Forelimb muscle (tissue), 1 donor: ENCODE measurements at regions not wholly inside any gene's neighbourhood (a gene's known extent, or its start where the extent isn't known, plus 50 kb on each side); places are given as distances from the start of the nearest gene placed in this dataset.
"Not testable (repeated sequence)": the region's sequence is repeated elsewhere in the genome, so short reads cannot be mapped to it uniquely, and the experiment has no call there.

ENCODE experiments used
- DNase-seq: peaks from one replicate; pipeline ENCODE4 v3.0.0-alpha.2; 2013; ENCODE audit warnings: low read depth

DNA sequence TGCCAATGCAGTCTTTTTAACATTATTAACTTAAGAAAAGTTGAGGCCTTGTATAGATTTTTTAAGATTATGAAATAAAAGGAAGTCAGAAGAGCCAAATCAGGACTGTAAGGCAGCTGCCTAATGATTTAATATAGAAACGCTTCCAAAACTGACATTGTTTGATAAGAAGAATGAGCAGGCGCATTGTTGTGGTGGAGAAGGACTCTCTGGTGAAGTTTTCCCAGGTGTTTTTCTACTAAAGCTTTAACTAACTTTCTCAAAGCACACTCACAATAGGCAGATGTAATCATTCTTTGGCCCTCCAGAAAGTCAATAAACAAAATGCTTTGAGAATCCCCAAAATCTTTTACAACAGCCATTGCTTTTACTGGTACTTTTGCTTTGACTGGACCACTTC, 288.6 kb upstream of the FIGN start:
- no peak for DNase-seq

DNA sequence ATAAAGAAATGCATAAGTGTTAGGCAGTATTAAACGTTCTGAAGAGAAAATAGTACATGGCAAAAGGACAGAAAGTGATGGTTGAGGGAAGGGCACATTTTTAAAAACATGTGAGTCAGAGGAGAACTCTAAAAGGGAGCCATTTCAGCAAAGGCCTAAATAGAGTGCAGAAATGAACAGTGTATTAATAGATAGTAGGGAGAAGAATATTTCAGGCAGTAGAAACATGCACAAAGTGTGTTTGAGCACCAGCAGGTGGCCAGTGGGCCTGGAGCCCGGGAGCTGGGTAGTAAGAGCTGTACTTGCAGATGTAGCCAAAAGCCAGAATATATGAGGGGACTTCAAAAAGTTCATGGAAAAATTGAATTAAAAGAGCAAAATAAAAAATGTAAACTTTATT, 288.1 kb upstream of the FIGN start:
- DNase-seq = no peak

DNA sequence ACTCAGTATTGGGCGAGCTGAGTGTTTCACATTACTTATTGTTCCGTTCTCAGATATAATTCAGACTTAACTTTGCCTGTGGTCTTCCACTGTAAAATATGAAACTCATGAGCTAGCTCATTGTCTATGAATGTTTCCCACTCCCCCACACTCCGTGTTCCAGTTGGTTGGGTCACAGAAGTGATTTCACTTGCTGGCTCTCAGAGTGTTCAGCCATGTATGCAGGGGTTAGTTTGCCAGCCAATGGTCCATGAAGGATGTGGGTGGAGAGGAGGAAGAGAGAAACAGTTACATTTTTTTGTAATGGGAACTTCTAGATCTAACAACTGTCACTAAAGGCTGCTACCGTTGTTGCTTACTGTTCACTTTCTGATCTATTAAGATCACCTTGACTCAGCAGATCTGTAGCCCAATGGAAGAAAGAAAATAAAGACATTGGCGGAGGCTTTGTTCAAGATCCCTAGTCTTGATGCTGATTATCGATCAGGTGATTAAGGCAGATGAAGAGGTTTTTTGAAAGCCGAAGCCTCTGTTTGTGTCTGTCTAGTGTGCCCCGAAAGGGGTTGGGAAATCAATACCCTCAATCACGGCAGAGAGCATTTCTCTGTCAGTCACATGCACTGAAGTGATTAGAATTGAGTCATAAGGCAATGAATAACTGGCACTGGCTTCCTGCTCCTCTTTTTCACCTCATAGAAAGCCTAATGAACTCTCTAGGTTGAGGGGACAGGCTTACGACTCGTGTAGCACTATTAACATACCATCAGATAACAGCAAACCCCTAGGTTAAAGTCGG, 279.7 kb upstream of the FIGN start:
- DNase-seq = no peak

DNA sequence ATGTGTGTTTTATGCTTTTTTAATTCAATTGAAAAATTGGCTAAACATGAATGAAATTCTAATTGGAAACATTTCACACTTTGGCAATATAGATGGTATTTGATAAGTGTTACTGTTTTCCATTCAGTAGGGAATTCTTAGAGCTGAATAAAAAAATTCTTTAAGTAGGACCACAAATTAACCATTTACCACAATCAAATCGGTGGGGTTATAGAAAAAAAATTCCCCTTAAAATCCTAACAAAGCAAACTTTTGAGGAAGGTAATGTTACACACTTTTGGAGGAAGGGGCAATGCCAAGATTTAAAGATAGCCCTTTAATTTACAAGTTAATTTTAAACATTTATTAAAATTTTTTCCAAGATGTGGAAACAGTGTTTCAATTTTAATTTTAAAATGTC, 279.0 kb upstream of the FIGN start:
- no peak for DNase-seq

DNA sequence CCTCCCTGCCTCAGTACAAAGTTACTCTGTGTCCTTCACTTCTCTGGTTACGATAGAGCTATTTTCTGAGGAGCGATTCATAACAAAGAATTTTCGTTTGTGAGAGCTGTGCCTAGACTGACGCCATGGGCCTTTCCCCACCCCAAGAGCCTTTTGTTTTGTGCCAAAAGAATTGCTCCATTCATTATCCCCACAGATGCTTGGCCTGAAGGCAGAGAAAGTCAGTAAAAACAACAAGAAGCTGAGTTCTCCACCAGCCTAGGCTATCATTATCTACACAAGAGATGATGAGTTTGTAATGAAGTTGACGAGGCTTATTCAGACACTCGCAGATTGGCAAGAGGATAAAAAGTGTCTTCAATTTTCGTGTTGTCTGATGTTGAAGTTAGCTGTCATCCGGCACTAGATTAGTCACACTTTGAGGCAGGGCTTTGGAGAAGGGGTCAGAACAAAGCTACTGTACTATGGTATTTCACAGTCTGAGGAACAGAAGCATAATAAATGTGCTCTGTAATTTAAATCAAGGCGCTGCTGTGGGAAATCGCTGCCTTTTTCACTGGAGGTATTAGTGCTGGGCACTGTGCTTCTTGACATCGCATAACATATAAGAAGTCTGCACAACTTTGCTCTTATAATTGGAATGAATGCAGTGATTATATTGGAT, 278.4 kb upstream of the FIGN start:
- DNase-seq = no peak

DNA sequence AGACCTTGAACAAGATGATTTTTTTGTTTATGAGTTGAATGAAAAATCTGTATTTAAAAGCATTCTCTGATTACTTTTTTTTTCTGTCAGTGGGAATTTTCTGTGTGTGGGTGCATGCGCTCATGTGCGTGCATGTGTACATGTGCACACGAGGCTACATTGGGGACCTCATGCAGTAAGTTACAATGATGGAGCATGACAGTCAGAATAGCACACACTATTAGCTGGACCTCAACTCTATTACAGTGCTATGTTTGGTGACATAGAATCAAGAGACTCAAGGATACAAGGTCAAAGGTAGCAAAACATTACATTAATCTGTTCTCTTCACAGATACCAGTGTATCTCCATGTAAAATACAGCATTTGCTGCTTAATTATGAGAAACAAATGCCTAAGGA, 276.8 kb upstream of the FIGN start:
- DNase-seq = no peak

DNA sequence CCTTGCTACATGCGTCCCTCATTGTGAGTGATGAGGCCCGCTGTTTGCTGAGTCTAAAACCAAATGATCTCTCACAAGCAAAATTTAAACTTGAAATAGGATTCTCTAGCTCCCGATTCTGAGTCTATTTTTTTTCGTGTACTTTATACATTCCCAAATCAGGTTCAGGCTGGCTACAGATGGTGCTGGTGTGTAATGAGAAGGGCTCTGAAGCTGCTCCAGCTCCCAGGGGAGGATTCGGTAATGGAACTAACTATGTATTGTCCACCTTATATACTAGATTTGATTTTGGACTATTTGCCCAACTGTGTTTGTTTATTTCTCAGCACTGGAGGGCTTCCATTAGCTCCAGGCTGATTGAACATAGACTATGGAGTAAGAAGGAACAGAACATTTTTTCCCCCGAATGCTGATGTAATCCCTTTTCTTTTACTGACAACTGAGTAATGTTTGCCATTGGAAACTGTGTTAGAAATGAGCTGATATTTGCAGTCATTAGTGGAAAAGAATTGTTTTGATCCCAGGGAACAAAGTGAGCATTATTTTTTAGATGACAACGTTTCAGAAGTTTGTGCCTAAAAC, 274.0 kb upstream of the FIGN start:
- DNase-seq = no peak

DNA sequence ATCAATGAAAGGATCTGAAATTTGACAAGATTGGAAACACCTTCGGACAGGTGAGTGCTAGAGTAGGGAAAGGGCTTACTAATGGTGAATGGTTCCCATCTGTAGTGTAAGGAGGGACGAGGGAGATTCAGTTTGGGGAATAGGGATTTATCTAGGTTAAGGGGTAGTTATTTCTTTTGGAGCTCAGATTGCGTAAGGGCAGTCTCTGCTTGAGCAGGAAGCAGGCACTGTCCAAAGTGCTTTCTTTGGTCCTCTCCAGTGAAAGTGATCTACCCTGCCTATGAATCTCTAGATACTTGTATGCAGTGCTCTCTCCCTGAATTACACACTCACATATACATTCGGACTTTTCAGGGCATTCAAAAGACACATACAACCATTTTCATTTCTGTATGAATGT, 272.9 kb upstream of the FIGN start:
- DNase-seq = no peak

DNA sequence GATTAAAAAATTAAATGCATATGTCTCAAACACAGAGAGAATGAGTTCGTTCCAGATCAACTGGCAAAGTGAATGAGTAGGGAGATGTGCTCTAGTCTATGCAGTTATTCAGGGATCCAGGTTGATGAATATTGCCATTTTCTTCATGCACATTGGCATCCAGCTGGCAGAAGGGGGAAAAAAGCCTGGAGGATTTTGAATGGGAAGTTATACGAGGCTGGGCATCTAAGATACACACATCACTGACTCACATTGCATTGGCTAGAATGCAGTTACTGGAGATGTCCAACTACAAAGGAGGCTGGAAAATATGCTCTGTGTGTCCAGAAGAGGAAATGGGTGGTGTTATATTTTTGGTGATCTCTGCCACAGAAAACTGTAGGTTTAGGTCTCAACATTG, 270.9 kb upstream of the FIGN start:
- no peak for DNase-seq

DNA sequence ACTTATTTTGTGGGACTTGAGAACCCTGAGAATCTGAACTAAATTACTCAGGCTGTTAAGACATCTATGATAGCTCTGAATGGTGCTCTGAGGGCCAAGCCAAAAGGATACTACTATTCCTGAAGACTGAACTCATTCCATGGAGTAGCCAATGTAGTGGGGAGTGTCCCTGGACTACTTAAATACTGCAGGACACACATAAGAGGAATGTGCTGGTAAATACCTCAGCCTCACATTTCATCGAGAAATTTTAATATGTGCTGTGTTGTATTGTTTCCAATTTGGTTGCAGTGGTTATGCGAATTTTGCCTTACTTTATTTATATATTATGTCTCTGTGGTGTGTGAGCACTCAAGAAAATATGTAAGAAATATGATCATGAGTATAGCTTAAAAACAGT, 264.4 kb upstream of the FIGN start:
- DNase-seq = no peak

DNA sequence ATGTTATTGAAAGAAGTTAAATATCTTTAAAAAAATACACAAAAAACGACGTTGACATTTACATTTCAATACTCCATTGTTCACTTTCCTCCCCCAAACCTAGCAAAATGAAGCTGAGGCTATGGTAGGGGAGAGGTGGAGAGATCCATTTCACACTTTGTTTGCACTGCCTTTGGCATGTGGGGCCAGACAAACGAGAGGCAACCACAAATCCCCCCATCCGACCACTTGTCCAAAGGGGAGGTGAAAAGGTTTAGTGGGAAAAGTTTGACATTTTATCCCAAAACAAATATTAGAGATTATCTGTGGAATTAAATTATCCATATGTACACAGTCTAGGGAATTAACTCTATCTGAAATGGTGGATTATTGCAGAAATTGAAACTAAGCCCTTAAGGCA, 261.7 kb upstream of the FIGN start:
- DNase-seq = no peak

DNA sequence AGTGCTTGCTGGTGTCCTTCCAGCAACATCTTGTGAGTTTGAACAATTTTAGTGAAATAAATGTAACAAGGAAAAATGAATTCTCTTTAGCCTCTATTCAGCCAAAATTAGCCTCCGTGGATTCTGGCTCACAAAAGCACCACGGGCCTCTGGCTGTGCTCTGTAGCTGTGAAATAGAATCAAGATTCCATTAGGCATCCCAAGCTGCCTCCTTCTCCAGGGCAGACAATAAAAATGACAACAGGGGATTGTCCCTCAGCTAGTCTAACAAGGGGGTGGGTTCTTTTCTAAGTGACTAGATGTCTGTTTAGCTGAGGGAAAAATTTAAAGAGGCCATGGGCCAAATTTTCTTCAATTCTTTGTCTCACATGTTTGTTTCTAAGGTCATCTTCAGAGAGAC, 254.7 kb upstream of the FIGN start:
- DNase-seq = no peak

DNA sequence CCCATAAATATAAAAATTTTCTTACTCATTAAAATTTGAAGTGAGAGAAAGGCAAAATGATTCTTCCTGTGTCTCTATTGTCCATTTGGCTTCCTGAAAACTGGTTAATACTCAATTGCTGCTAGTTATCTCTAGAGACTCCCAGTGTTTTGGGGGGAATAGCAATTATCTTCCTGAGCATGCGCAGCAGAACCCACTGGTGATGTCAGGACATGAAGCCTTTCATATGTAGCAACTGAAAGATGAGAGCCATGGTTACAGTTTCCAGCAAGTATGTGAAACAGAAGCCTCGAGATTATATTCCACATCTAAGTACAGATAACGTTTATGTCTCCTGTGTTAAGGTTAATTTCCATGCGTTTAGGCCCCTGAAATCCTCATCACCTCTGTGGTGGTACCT, 254.3 kb upstream of the FIGN start:
- DNase-seq = no peak

DNA sequence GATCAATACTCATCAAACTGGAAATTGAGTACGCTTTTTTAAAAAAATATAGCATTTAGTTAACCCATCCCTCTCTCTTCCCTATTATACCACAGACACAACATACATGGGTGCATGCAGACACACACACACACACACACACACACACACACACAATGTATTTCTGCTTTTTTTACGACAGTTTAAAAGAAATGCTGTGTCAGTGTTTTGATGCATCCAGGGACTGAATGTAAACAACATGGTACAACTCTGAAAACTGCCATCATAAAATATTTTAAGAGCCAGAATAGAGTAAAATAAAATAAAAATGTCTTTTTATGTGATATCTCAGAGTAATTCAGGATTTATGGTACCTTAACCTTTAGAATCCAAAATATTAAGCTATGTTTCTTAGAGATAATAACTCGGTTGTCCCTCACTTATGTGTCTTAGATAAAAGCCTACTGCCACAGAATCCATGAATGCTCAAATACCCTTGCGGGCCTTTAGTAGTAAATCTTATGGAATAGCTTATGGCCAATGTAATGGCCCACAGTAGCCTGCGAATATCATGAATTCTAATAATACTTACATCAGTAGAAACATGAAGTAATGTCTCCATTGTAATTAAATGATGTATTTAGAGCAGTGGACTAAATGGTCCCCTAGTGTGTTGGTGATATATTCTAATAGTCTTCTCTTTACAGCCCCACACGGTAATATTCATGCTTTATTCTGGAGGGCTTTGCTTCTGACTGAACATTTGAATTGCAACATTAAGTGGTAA, 251.6 kb upstream of the FIGN start:
- DNase-seq = no peak

DNA sequence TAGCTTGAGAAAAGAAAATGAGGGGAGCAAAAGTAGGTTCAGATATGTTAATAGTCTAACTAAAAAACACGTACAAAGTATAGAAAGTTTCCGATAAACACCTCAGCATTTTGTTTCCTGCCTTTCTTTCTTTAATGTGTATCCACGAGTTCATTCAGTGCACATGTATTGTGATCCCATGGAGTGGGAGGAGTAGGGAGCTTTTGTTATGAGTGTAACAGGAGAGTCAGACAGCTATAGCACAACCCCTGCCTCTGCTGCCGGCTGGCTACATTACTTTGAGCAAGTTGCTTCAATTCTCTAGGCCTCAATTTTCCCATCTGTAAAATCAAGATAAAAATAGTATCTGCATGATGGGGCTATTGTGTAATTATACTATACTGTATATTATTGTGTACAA, 249.2 kb upstream of the FIGN start:
- DNase-seq = no peak

DNA sequence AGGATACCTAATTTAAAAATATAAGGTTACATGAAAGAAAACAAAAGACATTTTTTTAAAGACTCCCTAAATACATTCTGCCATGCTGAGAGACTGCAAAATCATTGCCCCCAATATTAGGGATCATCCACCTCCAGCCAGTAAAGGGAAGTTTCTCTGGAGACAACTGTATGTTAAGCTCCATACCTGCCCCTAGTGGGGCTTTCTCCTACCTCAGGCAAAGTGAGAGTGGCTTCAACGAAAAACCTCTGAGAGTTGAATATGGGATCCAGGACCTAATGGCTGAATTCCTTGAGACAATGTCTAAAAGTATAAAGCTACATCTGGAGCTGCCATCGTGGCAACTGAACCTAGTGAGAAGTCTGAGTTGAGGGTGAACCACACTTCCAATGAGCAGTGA, 248.1 kb upstream of the FIGN start:
- no peak for DNase-seq

DNA sequence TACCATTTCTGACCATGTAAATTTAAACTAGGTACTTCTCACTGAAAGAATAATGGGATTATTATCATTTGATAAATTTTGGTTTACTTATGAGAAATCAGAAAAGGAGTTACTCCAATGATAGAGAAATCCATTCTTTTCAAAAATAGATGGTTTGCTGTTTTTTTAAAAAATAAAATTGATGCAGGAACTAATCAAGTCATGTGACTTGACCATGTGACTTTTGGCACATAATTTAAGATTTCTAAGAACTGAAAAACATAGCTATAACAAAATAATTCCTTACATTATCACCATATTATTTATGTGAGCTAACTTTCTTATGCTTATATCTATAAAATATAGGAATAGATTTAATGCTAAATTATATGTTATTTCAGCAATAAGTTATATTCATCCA, 247.1 kb upstream of the FIGN start:
- DNase-seq = no peak

DNA sequence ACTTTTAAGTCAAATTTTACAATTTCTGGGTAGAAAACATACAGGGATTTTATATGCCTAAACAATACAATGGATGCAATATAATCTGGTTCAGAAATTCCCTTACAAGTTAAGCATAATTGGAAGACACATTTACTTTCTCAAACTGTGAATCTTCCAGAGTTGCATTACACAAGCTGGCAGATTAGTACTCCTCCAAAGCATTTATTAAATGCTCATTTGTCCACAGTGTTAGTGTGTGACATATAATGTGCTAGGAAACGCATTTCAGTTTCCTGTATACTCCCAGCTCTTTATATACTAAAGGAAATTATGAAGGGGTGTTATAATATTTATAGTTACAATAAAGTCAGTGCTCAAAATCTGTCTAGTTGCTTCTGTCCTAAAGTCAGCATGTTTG, 239.0 kb upstream of the FIGN start:
- no peak for DNase-seq

DNA sequence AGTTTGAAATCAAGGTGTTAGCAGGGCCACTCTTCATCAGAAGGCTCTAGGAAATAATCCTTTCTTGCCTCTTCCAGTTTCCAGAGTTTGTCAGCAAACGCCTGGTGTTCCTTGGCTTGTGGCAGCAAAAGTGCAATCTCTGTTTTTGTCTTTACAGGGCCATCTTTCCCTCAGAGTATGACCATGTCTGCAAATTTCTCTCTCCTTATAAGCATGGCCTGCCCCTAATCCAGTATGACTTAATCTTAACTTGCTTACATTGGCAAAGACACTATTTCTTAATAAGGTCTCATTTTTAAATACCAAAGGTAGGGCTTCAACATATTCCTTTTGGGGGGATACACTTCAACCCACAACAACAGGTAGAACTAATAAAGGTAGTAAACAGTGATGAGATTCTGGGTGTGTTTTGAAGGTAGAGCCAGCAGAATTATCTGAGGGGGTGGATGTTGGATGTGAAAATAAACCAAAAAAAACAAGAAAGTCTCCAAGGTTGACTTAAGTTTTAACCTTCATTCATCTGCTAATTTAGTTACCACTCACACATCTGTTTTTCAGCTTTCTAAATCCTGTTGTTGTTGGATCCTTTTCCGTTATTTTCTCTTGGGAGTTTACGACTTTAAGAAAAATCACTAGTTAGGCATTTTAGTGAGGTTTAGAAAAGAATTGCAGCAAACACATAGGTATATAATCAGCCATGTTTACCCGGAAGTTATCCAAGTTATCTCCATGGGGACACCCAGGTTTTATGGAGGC, 234.4 kb upstream of the FIGN start:
- DNase-seq = peak; percentile 26

DNA sequence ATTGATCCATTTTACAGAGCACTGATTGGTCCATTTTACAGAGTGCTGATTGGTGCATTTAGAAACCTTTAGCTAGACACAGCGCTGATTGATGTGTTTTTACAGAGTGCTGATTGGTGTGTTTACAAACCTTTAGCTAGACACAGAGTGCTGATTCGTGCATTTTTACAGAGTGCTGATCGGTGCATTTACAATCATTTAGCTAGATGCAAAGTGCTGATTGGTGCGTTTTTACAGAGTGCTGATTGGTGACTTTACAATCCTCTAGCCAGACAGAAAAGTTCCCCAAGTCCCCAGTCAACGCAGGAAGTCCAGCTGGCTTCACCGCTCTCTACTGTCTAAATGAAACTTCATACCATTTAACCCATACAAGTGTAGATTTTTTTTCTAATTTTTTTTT, 228.5 kb upstream of the FIGN start:
- not testable (repeated sequence) for DNase-seq

DNA sequence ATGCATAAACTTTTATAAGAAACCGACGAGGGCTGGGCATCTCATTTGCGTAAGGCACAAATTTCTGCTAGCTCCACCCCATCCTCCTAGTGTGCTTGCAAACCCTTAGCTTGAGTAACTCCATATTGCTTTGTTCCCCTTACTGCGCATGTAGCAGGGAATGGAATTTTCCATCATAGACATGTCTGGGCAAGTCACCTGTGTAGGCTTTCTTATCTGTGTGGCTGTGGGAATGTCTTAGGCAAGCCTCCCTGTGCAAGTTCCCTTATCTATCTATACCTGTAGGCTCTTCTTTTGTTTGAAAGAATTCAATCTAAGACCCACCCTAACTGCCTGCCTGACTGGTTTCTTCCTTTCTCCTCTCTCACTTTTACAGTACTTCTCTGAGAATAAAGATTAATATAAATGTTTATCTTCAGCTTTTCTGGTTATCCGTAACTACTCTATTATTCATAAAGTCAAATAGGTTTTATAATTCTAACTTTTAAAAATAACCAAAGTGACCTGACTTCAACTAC, 217.6 kb upstream of the FIGN start:
- no peak for DNase-seq

DNA sequence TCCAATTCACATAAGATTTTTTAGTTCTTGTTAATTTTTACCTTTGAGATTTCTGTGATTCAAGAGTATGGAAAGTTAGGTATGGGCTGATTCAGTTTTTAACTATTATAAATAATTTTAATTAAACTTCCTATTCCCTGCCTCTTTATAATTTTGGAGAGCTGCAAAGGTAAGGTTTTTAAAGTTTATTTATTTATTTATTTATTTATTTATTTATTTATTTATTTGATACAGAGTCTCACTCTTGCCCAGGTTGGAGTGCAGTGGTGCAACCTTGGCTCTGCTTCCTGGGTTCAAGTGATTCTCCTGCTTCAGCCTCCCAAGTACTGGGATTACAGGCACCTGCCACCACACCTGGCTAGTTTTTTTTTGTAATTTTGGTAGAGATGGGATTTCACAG, 215.5 kb upstream of the FIGN start:
- no peak for DNase-seq
